Endothelial cell of umbilical vein (primary cell): ENCODE measurements at regions not wholly inside any gene's neighbourhood (a gene's known extent, or its start where the extent isn't known, plus 50 kb on each side); places are given as distances from the start of the nearest gene placed in this dataset.

Experiments used
- BruUV-seq: library from RNA; stranded (reverse); fragments of 400-500 nt; replicated peaks from 2 replicates; lab custom pipeline; 2021; lab: Mats Ljungman, UMichigan
- CTCF ChIA-PET: fragments of 300-600, 350-600 bp; sonication (Branson Sonifier 250); formaldehyde crosslinking; loops from one replicate; lab custom pipeline; 2021; ENCODE audit warnings: antibody characterized with exemption, inconsistent platforms; lab: Charles Lee
- POLR2A ChIA-PET: fragments of 300-600, 350-600 bp; sonication (Branson Sonifier 250); formaldehyde crosslinking; loops from one replicate; lab custom pipeline; 2021; ENCODE audit warnings: antibody characterized with exemption, inconsistent platforms; lab: Charles Lee
- DNase-seq: peaks from one replicate; pipeline ENCODE4 v3.0.0-alpha.2; 2011; ENCODE audit warnings: low read depth, low spot score
- FAIRE-seq: peaks from 2 replicates; lab custom pipeline; 2011; peaks lifted over from hg19 to GRCh38; lab: Jason Lieb, UNC
- H2AFZ ChIP-seq: 2 replicates; pipeline ENCODE4 v1.6.0; 2012; ENCODE audit warnings: low read depth, low read length, control low read depth, inconsistent platforms
- H3K27ac ChIP-seq: 2 replicates; pipeline ENCODE4 v1.5.1; 2011; ENCODE audit warnings: low read depth, mild to moderate bottlenecking, control low read depth, low read length, moderate library complexity; ENCODE audit not compliant: insufficient read depth
- H3K27me3 ChIP-seq, 2 experiments: 2 replicates each; pipeline versions ENCODE4 v1.6.0 to v1.6.1; 2011; ENCODE audit warnings: low read length in 2 of 2, mixed read lengths in 1 of 2; ENCODE audit not compliant: control insufficient read depth in 2 of 2, insufficient read depth in 2 of 2
- H3K36me3 ChIP-seq, 2 experiments: 2 replicates in 1 of 2; 3 replicates in 1 of 2; pipeline ENCODE4 v1.5.1; 2011; ENCODE audit warnings: low read length in 2 of 2, mild to moderate bottlenecking in 1 of 2, moderate library complexity in 1 of 2; ENCODE audit not compliant: control insufficient read depth in 2 of 2, insufficient read depth in 2 of 2; ENCODE audit errors: extremely low read depth in 1 of 2
- H3K4me1 ChIP-seq: 3 replicates; pipeline ENCODE4 v1.5.1; 2011; ENCODE audit warnings: mild to moderate bottlenecking, low read length; ENCODE audit not compliant: control insufficient read depth, insufficient read depth; ENCODE audit errors: extremely low read depth
- H3K4me2 ChIP-seq: 2 replicates; pipeline ENCODE4 v1.6.1; 2011; ENCODE audit warnings: low read length, control low read depth, mixed read lengths; ENCODE audit not compliant: insufficient read depth
- H3K4me3 ChIP-seq, 3 experiments: fragments of 200-600 bp in 1 of 3; sonication (generic), shearing (Covaris generic) in 1 of 3; replicated peaks in 1 of 3; 2 replicates each; pipeline ENCODE4 v1.5.1; 2011 to 2016; ENCODE audit warnings: control low read depth in 3 of 3, low read length in 3 of 3, mild to moderate bottlenecking in 2 of 3, inconsistent platforms in 1 of 3, low read depth in 1 of 3, moderate library complexity in 1 of 3; ENCODE audit not compliant: insufficient read depth in 1 of 3
- H3K79me2 ChIP-seq: 2 replicates; pipeline ENCODE4 v1.6.0; 2012; ENCODE audit warnings: low read length, inconsistent platforms; ENCODE audit not compliant: control insufficient read depth, insufficient read depth
- H3K9ac ChIP-seq: replicated peaks from 2 replicates; pipeline ENCODE3; 2011; ENCODE audit warnings: low read length, control low read depth; ENCODE audit not compliant: insufficient read depth; ENCODE audit errors: extremely low read depth
- H3K9me1 ChIP-seq: replicated peaks from 3 replicates; pipeline ENCODE4 v1.6.0; 2011; ENCODE audit warnings: mild to moderate bottlenecking, low read length; ENCODE audit not compliant: control insufficient read depth, insufficient read depth; ENCODE audit errors: extremely low read depth
- H3K9me3 ChIP-seq: replicated peaks from 2 replicates; pipeline ENCODE4 v1.5.1; 2012; ENCODE audit warnings: low read length, inconsistent platforms; ENCODE audit not compliant: control insufficient read depth, insufficient read depth
- H4K20me1 ChIP-seq: replicated peaks from 2 replicates; pipeline ENCODE3; 2011; ENCODE audit warnings: mild to moderate bottlenecking, low read length; ENCODE audit not compliant: control insufficient read depth, insufficient read depth; ENCODE audit errors: extremely low read depth
- CTCF ChIP-seq, 2 donors: IDR thresholded peaks; 1 replicate in 1 of 2; 2 replicates in 1 of 2; pipeline ENCODE4 v1.5.1; 2011; ENCODE audit warnings: low read length in 2 of 2, mild to moderate bottlenecking in 2 of 2, moderate library complexity in 2 of 2, control low read depth in 1 of 2, inconsistent platforms in 1 of 2, low read depth in 1 of 2; ENCODE audit not compliant: insufficient read depth in 1 of 2; ENCODE audit errors: extremely low read depth in 1 of 2
- EZH2 ChIP-seq: IDR thresholded peaks from 2 replicates; pipeline ENCODE4 v1.6.1; 2012; ENCODE audit warnings: borderline replicate concordance, low read depth, mild to moderate bottlenecking, moderate library complexity, low read length, inconsistent platforms; ENCODE audit not compliant: severe bottlenecking
- FOS ChIP-seq: IDR thresholded peaks from 2 replicates; pipeline ENCODE4 v1.6.1; 2011; ENCODE audit warnings: mild to moderate bottlenecking, low read length, moderate library complexity, borderline replicate concordance; ENCODE audit not compliant: insufficient read depth
- GATA2 ChIP-seq: IDR thresholded peaks from 2 replicates; pipeline ENCODE4 v1.7.0; 2011; ENCODE audit warnings: low read depth, mild to moderate bottlenecking, moderate library complexity, mixed read lengths, low read length; ENCODE audit not compliant: insufficient read length, insufficient read depth
- JUN ChIP-seq: IDR thresholded peaks from 2 replicates; pipeline ENCODE4 v1.6.1; 2011; ENCODE audit warnings: borderline replicate concordance, low read depth; ENCODE audit not compliant: insufficient read length, insufficient read depth
- MAX ChIP-seq: IDR thresholded peaks from 2 replicates; pipeline ENCODE4 v1.6.1; 2011; ENCODE audit not compliant: insufficient read depth, insufficient read length
- MYC ChIP-seq: IDR thresholded peaks from one replicate; pipeline ENCODE4 v1.6.1; 2011; ENCODE audit warnings: mild to moderate bottlenecking, low read depth, low read length
- POLR2A ChIP-seq: IDR thresholded peaks from 2 replicates; pipeline ENCODE4 v1.6.1; 2012; ENCODE audit warnings: low read depth, mild to moderate bottlenecking, control low read depth, low read length
- POLR2AphosphoS5 ChIP-seq: IDR thresholded peaks from 2 replicates; pipeline ENCODE4 v1.6.1; 2012; ENCODE audit warnings: low read depth, mild to moderate bottlenecking, control low read depth, low read length, moderate library complexity; ENCODE audit not compliant: insufficient read depth
- dilution Hi-C: fragments of 300-500 bp; cut with MboI; formaldehyde crosslinking; loops from one replicate; pipeline ENCODE4 v1.15.0; 2019; ENCODE audit warnings: low sequenced_read_pairs; ENCODE audit not compliant: extremely low pct_ligation_motif_present
- intact Hi-C: fragments of 100-400 bp; cut with micrococcal nuclease; formaldehyde crosslinking; loops from one replicate; pipeline ENCODE4 v1.10.0; 2022

- Histone ChIP-seq H3K36me3 (no peaks in the 10 kb centered on the region), H3K9me3 (no peaks in the 10 kb centered on the region), H3K4me3 (no peak overlapping the region), H4K20me1 (no peaks in the 10 kb centered on the region), H3K9ac (no peak overlapping the region), H3K27me3 (no peaks in the 10 kb centered on the region), H3K4me1 (no peaks in the 10 kb centered on the region), H3K27ac (no peak overlapping the region), H3K4me2 (no peak overlapping the region), H3K9me1 (no peaks in the 10 kb centered on the region), H3K79me2 (no peaks in the 10 kb centered on the region), H2AFZ (no peak overlapping the region)
- ChIA-PET CTCF (interaction anchor here (1.0 to 1.8 kb wide), 4 partner anchors 12 to 70 kb away, joined by 3 to 11 read pairs (median 6); no protein-coding TSS in a partner anchor), POLR2A (no interaction called here)
- dilution Hi-C loops: no loop called here
- intact Hi-C loops: no loop called here
- TF ChIP-seq MYC: no peak
- TF ChIP-seq FOS: no peak
- no peak for TF ChIP-seq CTCF (IDR thresholded peaks at IDR 0.05; ENCODE audit: extremely low read depth in 1 of 2, insufficient read depth in 1 of 2, low read depth in 1 of 2, low read length in 2 of 2)
- no peak for TF ChIP-seq EZH2
- FAIRE-seq (no peak), DNase-seq (no peak)
- no TSS peak for BruUV-seq
Measured at GRCh38 chr10:61821153-61821552, 80.3 kb upstream of the ARID5B start.

- Histone ChIP-seq H3K9me3 (no peaks in the 10 kb centered on the region), H3K79me2 (no peaks in the 10 kb centered on the region), H3K36me3 (no peaks in the 10 kb centered on the region), H4K20me1 (no peaks in the 10 kb centered on the region), H3K9me1 (no peaks in the 10 kb centered on the region), H2AFZ (no peak overlapping the region), H3K9ac (no peak overlapping the region), H3K27ac (no peak overlapping the region), H3K4me2 (no peak overlapping the region), H3K4me3 (no peak overlapping the region), H3K4me1 (no peaks in the 10 kb centered on the region), H3K27me3 (no peaks in the 10 kb centered on the region)
- ChIA-PET POLR2A (no interaction called here), CTCF (interaction anchor here (1.0 to 1.8 kb wide), 5 partner anchors 12 to 75 kb away, joined by 3 to 11 read pairs (median 4); no protein-coding TSS in a partner anchor)
- no TSS peak for BruUV-seq
- dilution Hi-C loops: no loop called here
- TF ChIP-seq CTCF (IDR thresholded peaks at IDR 0.05; ENCODE audit: extremely low read depth in 1 of 2, insufficient read depth in 1 of 2, low read depth in 1 of 2, low read length in 2 of 2): no peak
- no peak for TF ChIP-seq JUN
- TF ChIP-seq MAX: no peak
- TF ChIP-seq MYC: no peak
- TF ChIP-seq EZH2: no peak
- TF ChIP-seq POLR2A: no peak
- TF ChIP-seq POLR2AphosphoS5: no peak
- no peak for TF ChIP-seq GATA2
- no peak for TF ChIP-seq FOS
- no peak for DNase-seq
- no peak for FAIRE-seq
- intact Hi-C loops: no loop called here
Measured at GRCh38 chr10:61821693-61822092, 79.8 kb upstream of the ARID5B start.
